Activated T-cell treated with anti-CD3 and anti-CD28 coated beads for 24 hours (primary cell): ENCODE measurements at regions not wholly inside any gene's neighbourhood (a gene's known extent, or its start where the extent isn't known, plus 50 kb on each side); places are given as distances from the start of the nearest gene placed in this dataset.

Experiments
- DNase-seq: peaks from one replicate; pipeline ENCODE4 v3.0.0-alpha.2; 2020; ENCODE audit warnings: low read depth

DNA sequence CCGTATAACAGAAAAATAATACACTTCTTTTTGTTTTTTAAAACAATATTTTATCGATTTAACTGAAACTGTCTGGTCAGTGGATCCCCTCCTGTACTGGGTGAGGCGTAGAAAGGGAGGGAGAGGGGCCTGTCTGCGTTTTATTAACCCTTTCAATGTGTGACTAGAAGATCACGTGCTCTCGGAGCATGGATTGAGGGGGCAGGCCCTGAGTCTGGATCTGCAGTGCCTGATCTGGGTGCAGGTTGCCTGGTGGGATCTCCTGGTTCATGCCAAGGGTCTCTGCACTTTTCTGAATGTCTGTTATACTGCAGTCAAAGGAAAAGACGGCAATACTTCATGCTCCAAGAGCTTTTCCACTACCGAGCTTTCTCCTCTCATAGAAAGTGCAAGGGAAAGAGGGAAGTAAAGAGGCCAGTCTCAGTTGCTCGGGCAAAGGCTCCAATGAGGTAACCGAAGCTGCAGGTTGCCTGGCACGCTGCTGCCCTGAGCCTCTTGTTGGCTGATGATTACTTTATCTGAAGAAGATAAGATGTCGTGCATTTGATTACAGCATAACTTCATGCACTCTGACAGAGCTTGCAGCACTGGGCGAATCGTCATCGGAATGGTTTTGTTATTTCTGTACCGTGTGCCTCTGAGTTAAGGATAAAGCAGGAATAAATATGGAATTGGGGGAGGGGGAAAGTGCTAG, 167.5 kb upstream of the PMEPA1 start:
- no peak for DNase-seq

DNA sequence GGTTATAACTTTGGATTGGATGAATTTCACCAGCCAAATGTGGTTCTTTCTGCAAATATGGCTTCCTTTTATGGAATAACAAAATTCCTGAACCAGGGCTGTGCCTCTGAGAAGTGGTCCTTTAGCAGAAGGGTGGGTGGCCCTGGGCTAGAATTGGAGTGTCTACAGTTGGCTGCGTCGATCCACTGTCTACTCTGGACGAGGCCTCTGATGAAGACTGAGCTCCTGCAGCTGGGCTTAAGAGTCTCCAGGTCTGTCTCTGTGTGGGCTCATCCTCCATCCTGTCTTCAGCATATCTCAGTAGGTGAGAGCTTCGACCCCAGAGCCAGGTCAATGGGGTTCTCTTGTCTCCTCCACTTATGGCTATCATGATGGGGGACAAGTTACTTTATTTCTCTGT, 166.3 kb upstream of the PMEPA1 start:
- DNase-seq: no peak

DNA sequence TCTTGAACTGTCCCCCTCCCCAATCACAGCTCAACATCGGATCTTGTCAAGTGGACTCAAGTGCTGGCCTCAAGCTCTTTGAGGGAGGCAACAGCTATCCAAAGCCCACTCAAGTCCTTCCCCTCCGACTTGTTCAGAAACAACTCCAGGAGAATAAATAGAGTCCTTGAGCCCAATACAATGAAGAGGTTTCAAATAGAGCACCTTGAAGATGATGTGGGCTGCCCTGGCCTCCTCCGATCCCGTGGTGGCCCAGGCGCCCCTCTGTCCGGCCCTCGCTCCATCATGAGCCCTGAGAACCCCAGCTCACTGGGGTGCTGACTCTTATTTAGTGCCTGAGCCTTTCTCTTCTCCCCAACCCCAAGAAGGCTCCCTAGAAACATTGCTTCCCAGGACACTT, 164.3 kb upstream of the PMEPA1 start:
- no peak for DNase-seq

DNA sequence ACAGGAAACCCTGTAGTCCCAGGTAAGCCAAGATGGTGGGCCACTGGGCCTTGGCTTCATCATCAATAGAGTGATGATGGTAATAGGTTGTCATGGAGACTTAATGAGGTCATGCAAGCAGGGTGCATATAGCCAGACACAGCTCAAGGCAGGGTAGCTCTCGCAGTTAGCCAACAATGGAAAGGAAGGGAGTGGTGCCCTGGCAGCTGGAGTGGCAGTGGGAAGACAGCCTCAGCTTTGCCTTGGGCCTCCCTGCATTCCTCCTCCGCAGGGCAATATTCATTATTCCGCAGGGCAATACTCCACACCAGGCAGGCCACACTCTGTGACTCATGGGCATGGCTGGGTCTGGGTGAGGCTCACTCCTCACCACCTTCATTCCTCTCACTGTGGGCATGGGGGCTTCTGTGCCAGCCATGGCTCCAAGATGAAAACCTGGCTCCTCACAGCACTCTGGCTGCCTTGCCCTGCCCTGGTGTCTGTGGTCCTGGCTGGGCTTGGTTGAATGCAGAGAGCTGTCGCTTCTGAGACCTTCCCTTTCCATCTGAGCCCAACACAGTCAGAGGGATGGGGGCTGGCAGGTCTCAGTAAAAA, 163.1 kb upstream of the PMEPA1 start:
- DNase-seq: no peak

DNA sequence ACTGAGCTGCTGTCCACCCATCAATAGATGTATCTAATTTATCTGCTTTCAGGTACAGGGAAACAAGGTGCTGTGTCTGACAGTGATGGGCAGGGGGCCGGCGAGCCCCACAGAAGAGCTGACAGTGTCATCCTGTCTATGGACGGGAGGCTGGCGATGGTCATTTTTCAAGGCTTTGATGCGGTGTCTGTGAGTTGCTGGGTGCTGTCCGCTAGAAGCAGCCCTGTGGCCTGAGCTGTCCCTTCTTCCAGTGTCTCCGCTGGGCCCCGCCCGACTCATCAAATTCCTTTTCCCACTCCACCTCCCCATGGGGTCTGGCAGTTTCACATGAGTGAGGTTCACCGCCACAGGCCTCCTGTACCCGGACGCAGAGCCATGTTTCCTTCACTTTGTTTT, 161.4 kb upstream of the PMEPA1 start:
- DNase-seq: no peak

DNA sequence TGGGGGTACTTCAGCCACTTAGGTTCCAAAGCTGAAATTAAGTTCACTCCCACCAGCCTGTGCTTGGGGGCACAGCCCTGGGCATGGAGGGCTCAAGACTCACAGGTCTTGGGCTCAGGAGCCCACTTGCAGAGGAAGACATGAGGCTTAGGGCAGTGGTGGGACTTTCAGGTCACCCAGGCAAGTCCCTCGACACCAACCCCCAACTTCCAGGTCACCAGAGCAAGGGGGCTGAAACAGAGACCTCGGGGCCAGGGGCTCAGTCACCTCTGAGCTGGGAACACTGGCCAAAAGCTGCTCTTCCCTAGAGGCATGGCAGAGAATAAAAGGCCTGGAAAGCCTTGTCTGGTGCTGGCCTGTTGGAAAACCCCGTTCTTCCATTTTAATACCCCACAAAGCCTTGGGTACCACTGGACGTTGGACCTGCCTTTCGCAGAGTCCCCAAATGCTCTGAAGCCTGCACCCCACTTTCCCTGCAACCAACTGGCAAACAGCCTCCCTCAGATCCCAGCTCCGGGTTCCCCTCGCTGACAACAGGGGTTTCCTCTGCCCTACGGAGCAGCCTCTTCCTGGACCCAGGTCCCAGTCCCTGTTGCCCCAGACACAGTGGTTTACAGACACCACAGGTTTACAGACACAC, 160.9 kb upstream of the PMEPA1 start:
- DNase-seq: no peak

DNA sequence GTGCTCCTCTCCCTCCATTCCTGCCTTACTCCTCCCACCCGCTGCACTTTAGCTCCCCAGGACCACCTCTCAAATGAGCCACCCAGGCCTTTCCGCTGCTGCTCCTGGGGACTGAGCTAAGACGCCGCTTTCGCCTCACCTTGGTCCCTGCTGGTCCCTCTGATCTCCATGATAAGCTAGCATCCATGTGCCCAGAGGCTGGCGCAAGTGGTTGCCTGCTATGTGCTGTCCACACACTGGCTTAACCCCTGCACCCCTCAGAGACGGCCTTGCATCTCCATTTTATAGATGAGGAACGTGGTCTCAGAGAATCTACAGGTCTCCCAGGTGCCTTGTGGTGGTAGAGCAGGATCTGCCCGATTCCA, 160.1 kb upstream of the PMEPA1 start:
- DNase-seq: no peak

DNA sequence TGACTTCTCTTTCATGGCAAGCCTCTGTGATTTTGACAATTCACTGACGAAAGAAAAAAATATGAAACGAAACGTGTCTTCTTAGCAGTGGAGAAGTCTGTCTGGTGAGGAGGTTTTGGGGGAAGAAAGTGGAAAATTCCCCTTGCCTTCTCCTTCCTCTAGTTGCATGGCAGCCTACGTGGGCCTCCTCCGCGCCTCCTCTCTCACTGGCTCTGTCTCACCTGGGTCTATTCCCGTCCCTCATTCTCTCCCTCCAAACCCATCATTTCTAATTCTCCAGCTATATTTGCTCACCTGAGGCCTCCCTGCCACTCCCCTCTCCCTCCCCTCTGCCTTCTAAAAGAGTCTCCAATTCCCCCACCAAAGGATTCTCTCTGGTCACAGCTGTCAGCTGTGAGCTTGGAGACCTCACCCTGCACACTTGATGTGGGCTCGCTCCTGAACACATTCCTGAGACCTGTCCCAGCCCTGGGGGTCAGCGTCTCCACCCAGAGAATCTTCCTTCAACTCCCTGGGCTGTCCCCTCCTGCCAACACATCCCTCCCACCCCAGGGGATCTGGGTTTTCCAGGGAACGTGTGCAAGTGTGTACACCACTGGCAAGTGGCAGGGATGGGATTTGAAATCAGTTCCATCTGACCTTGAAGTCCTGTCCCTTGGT, 159.6 kb upstream of the PMEPA1 start:
- DNase-seq: no peak

DNA sequence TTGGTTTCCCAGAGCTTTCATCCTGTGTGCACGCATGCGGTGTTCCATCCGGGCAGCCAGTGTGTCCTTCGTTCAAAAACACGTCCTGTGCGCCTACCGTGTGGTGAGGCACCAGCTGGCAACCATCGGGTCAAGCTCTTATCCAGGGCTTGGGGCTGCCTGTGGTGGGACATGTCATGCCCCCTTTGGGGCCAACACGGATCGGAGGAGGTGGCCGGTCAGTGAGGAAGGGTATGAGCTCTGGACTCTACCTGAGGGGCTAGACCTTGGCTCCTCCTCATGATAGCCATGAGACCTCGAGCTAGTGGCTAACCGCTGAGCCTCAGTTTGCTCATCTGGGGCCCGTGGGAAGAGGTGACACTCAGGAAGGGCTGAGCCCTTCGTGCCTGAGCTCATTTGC, 158.5 kb upstream of the PMEPA1 start:
- DNase-seq: no peak

DNA sequence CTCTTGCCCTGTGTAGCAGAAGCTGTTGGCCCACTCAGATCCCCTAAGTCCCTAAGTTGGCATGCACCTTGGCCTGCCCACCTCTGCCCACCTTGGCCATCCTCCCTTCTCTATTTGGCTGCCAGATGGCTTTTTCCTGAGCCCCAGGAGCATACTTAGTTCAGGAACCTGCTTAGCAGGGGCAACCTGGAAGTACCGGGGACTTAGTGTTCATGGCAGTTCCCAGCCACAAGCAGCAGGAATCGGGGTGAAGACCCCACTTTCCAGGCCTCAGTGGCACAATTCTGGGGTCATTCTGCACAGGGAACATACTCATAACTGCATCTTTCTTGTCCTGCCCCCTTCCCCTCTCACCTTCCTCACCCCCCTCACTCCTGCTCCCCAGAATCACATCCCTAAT, 158.0 kb upstream of the PMEPA1 start:
- no peak for DNase-seq

DNA sequence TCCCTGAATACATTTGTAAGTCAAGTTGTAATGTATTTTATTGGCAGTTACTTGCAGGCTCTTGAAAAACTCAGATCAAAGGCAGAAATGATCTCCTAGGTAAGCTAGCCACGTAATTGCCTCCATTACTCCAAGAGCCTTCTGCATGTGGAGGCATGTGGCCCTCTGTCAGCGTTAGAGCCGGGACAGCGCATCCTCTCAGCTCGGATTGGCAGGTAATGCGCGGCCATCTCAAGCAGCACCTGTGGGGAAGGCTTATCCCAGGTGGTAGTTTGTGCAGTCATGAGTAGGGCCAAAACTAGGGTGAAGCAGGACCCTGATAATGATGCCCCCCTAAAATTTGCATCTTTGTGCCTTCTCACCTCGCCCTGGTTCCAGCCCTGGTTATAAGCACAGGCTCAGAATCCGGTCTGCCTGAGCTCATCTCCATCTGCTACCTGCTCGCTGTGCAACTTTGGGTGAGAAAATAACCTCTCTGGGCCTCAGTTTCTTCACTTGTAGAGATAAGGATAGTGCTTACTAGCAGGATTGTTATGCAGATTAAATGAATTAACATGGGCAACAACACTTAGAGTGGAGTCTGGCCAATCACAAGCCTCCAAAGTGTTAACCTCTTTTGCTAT, 157.5 kb upstream of the PMEPA1 start:
- no peak for DNase-seq

DNA sequence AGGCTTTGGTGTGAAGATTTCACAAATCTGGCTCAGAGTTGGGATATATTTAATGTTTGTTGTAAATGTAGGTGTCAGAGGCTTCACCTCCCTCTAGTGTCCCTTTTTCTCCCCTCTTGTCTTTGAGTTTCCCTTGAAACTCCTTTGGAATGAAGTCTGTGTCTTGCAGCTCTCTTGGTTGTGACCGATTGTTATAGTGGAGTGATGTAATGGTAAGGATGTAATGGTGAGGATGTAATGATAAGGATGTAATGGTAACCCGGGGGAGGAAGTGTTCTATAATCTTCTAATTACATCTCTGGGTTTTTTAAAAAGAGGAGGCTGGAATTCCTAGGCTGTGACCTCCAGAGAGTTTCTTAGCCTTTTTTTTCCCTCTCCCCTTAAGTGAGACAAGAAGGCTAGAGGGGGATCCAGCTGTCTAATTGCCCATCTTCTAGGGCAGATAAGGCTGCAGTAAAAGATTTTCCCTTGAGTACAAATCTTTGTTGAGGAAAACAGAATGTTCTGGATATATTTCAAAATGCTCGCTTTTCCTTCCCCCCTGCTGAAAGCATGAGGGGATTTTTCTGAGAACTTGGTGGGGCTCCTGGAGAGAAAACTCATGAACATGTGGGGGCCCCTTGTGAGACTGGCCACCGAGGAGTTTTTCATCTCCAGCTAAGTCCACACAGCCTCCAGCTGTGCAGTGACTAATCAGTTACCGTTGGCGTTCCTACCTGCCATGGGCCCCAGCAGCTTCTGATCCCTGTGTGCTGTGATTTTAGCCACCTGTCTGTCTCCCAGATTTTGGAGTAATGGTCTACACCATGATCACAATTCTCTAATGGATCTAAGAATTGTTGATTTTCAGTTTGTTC, 156.7 kb upstream of the PMEPA1 start:
- no peak for DNase-seq

DNA sequence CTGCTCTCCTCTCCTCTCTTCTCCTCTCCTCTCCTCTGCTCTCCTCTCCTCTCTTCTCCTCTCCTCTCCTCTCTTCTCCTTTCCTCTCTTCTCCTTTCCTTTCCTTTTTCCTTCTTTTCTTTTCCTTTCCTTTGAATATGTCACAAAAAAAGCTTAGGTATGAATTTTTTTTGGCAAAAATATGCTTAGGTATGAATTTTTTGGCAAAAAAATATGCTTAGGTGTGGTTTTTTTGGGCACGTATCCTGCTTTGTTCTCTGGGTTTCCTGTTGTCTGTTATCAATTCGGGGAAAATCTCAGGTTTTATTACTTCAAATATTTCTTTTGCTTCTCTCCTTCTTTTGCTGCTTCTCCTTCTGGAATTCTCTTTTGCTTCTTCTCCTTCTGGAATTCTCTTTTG, 155.5 kb upstream of the PMEPA1 start:
- no peak for DNase-seq

DNA sequence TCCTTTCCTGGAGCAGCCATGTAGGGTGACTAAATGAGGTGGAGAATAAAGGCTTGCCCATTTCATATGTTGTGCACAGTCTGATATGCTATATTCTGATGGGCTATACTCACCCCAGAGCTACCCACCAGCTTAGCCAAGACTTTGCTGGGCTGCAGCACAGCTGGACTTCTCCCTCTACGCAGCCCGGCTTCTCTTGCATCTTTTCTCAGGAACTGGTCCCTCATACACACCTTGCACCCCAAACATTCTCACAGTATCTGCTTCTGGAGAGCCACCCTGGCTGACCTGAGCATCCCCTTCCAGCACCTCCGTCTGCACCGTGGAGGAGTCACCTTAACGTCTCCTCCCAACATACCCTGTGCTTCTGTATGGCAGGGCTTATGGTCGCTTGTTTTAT, 150.8 kb upstream of the PMEPA1 start:
- no peak for DNase-seq

DNA sequence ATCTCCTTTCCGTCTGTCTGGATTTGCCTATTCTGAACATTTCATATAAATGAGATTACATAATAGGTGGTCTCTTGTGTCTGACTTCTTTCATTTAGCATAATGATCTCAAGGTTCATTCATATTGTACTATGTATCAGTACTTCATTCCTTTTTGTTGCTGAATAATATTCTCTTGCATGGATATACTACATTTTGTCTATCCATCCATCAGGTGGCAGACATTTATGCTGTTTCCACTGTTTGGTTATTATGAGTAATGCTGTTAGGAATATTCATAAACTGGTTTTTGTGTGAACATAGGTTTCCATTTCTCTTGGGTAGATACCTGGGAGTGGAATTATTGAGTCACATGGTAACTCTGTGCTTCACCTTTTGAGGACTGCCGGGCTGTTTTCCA, 148.2 kb upstream of the PMEPA1 start:
- DNase-seq: no peak

DNA sequence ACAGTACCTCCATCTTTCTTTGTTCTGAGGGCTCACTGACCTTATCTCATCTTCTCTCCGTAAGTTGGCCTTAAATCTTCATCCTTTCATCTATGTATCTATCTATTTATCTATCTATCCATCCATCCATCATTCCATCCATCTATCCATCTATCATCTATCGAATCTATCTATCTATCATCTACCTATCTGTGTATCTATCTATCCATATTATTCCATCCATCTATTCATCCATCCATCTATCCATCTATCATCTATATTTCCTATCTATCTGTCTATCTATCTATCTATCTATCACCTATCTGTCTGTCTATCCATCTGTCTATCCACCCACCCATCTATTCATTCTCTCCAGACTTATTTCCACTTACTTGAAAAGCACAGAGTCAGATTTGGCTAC, 147.3 kb upstream of the PMEPA1 start:
- no peak for DNase-seq

DNA sequence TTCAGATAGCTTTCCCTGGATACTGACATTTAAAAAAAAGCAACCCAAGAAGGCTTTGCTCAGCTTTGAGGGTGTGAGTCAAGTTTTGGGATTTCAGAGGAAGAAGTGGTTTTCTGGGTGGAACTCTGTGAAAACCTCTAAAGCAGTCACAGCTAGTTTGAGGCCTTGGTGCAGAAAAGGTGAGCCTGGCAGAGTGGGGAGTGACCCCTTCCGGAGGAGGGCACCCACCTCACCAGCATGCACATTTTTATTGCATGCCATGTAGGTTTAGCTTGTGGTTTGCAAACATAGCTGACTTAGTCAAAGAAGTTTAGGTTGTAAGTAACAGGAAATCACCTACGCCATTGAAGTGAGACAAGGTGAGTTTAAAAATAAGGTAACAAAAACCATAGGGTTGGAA, 146.8 kb upstream of the PMEPA1 start:
- DNase-seq: no peak

DNA sequence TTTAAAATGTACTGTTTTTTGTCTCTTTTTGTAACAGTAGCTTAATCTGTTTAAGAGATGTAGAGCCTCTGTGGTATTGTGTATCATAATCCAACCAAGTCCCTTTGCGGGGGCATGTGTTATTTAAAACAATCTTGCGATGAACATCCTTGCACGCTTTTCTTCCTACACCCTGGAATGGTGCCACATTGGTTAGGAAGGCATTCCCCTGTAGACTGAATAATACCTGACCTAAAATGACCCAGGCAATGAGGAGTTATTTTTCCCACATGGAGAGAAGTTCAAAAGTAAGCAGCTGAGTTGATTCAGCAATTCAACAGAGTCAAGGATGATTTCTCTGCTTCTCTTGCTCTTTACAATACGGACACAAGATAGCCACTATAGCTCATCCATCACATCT, 142.0 kb upstream of the PMEPA1 start:
- no peak for DNase-seq

DNA sequence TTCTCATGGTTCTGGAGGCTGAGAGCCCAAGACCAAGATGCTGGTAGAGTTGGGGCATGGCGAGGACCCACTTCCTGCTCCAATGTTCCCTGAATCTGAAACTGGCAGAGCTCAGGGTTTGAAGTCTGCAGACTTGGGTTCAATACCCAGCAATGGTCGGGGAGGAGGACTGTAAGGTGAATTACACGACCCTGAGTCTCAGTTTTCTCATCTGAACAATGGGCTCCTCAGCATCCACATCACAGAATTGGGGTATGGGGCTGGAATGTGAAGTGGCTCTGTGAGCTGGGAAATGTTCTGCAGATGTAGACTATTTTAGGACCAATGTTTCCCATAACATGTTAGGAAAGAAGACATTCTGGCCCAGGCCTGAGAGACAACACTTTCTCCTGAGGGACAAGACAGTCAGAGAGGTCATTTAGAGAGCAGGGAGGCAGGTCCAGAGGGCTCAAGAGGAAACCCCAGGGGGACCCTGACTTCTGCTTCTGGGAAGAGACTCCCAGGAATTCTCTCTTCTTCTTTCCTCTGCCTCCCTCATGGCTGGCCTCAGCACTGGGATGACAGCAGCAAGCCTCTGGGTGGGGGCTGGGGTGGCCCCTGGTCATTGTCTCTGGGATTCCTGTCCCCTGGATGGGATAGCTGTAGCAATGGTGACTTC, 141.3 kb upstream of the PMEPA1 start:
- DNase-seq: no peak

DNA sequence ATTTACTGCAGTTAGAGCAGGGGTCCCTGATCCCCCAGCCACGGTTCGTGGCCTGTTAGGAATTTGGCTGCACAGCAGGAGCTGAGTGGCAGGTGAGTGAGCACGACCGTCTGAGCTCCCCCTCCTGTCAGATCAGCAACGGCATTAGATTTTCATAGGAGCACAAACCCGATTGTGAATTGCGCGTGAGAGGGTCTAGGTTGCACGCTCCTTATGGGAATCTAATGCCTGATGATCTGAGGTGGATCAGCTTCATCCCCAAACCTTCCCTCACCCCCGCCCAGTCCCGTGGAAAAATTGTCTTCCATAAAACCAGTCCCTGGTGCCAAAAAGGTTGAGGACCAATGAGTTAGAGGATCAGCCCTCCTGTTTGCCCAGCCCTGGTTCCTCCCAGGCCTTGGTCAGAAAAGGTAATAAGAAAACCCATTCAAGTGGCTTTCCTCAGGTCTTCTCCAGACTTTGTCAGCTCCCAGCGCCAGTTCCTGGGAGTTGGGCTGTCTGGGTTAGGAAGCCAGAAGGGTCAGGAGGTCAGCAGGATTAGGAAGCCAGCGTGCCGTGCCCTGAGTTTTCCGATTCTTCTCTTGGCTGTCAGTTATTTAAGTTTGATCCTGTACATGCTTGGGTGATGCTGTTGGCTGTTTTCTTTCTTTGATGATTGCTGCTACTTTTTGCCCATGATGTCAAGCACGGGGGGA, 139.9 kb upstream of the PMEPA1 start:
- no peak for DNase-seq

DNA sequence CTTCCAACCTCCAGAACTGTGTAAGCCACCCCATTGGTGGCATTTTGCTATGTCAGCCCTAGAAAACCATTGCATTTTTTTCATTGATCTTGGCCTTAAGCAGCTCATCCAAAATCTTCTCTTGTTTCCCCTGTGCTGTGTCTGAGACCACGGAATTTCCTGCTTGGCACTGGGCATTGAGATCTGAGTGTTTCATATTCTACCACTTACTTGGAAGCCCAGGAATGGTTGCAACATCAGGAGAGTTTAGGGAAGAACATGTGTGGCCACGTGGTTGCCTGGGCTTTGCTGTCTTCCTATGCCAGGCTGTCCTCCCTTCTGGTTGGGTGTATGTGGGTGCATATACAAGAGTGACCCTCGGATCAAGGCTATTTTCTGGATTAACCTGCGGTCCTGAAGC, 139.3 kb upstream of the PMEPA1 start:
- DNase-seq: no peak
